CD4-positive, alpha-beta T cell treated with Interleukin-4 for 4 hours (primary cell): ENCODE measurements at regions not wholly inside any gene's neighbourhood (a gene's known extent, or its start where the extent isn't known, plus 50 kb on each side); places are given as distances from the start of the nearest gene placed in this dataset.
"Not testable (repeated sequence)": the region's sequence is repeated elsewhere in the genome, so short reads cannot be mapped to it uniquely, and the experiment has no call there.

Experiments used
- DNase-seq: peaks from one replicate; pipeline ENCODE4 v3.0.0-alpha.2; 2020

DNA sequence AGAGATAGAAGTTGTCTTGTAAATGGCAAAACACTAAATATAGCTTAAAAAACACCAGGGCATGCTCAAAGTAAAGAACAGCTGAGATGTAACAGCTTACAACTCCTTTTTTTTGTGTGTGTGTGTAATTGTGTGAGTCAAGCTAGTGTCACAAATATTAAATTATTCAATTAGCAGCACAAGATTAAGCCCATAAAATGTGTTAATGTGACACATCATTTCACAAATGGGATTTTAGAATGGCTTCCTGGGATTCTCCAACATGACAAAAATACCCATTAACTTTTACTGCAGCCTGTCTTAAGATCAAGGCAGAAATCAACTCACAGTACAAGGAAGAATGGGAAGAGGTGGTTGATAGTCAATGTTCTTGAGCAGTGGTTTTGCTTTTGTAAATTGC, 251.4 kb downstream of the KIF20B start:
- no peak for DNase-seq

GRCh38 chr10:89954061-89954460, 252.7 kb downstream of the KIF20B start:
- DNase-seq, result no peak

DNA sequence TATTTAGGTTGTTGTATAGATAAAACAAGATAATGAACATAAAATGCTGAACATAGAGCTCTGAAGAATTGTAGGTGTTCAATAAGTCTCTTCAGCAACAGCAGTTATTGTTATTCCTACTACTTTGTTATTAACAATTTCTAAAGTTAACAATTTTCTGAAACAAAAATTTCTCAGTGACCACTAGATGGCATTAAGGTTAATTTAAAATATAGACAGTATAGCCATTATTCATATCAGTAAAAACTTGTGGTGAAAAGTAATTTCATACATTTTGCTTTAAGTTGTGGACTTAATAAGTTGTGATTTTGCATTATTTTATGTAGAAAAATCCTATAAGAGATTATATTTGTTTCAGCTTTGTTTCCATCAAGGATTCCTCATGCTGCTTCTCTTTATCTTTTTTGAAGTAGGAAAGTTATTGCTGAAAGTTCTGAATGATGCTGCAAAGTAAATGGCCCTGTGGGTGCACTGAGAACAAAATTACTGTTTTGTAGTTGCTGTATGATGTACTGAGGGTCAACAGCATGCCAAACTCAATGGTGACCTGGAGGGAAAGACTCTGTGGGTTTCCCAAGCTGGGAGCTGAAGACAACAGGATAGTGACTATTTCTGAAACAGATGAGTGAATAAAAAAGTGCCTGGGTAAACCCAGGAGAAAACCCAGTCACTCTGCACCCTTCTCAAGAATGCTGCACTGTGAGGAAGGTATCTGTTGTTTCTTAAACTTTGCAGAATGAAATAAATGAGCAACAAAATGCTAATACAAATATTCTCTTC, 253.6 kb downstream of the KIF20B start:
- DNase-seq, result no peak

DNA sequence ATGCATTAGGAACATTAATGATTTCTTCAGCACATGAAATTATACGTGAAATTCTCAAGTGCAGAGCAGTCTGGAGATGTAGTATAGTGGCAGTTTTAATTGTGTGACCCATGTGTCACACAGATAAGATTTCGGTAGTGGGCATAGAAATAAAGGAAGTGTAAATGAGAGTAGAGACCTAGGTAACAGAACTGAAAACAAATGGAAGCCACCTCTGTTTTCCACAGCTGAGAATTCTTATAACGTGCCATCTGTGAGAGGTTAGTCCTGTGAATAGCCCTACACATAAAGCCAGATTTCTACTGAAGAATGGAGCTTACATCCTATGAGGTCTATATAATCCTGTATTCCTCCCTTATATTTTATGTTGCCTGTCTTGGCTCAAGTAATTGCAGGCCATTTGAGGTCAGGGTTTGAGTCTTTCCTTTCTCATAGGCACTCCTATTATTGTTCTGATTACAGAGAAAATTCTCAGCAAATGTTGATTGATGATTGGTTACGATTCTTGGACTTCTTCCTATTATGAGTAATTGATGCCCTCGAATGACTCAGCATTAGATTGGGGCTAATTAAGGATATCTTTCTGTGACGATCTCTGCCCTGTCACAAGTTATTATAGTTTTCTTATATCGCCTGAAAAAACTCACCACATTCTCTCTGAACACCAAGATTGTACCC, 258.2 kb downstream of the KIF20B start:
- no peak for DNase-seq

- no peak for DNase-seq
Observed at GRCh38 chr10:89963451-89964102, 262.2 kb downstream of the KIF20B start.

DNA sequence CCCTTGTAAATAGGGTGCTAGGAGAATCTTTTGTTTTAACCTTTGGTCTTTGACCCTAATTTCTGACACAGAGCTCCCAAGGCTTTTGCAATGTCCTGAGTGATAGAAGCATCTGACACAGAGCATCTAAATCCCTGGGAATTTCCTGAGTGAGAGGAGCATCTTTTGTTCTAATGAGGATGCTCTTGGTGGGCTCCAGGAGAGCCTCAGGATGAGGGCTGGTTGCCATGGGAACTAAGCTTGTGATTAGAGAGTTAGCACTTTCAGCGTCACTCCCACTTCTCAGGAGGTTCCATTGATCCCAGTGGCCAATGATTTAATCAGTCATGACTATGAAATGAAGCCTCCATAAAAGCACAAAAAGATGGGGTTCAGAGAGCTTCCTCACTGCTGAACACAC, 264.8 kb downstream of the KIF20B start:
- DNase-seq, result no peak

DNA sequence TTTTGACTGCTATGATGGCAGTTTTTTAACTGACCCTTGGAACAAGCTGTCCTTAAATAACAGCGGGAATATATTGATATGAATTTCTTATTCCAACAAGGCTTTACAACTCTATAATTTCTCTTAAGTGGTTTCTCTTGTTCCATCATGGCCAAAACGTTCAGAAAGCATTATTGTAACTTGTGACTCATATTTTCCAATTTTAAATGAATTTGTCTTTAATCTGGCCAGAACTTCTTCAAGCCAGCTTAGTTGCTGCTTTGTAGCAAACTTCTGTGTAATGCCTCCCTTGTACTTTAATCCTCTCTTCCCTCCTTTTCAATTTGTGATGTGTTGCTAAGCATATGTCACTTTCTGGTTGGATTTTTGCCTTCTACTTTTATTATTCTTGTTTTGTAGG, 271.9 kb downstream of the KIF20B start:
- no peak for DNase-seq

- no peak for DNase-seq
Observed at GRCh38 chr10:89975071-89975470, 273.7 kb downstream of the KIF20B start.

DNA sequence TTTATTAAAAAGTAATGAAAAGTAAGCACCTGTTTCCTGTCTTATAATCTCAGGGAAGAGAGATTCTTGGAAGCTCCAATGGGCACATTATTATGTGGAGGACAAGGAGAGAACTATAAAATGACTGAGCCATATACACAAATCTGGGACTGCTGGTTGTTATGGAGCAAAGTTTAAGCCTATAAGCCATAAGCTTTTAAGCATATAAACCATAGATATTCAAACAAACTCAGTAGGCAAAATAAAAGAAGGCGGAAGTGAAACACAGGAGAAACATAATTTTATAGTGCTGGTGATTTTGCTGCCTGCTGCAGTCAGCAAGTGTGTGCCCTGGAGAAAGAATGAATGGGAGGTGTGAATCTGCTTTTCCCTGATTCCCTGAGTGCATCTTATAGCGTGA, 274.4 kb downstream of the KIF20B start:
- DNase-seq, result no peak

DNA sequence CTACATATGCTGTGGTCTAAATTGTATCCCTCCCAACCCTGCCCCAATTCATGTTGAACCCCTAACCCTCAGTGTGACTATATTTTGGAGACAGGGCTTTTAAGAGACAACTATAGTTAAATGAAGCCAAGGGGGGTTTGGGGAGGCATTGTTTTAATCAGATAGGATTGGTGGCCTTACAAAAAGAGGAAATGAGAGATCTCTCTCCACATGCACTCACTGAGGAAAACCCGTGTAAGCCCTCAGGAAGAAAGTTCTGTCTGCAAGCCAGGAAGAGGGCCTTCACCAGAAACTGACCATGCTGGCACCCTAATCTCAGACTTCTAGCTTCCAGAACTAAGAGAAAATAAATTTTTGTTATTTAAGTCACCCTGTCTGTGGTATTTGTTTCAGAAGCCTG, 276.7 kb downstream of the KIF20B start:
- no peak for DNase-seq

GRCh38 chr10:89979726-89980125, 278.3 kb downstream of the KIF20B start:
- no peak for DNase-seq

DNA sequence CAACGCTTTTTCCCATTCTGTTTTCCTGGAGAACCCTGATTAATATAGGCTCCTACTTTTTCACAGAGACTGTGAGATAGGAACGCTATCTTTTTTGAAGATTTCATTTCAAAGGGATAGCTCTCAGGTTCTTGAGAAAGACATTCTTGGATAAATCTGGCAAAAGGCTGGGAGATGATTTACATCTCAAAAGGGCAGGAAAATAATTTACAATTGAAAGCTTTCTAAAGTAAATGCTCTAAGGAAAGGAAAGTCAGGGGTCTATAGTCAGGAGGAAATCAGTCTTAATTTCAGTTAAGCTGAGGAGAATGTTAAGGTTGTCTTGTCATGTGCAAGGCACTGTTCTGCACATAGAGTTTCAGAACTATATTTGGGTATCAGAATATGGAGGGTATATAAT, 278.8 kb downstream of the KIF20B start:
- DNase-seq, result no peak

DNA sequence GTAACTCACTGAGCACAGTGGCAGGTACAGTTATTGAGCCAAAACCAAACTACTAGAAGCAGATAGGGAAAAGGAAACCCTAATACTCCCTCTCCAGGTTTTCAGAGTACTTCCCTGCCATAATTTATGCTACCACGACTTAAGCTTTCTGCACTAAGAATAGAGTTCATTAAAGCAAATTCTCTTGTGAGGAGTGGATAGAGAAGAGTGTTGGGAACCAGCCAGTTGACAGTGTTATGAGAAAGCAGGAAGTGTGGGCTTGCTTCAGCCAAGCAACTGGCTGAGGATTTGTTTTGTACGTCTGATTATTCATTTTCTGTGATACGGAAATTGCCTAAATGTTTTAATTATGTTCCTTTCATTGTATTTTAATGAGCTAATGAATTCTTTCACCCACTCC, 280.5 kb downstream of the KIF20B start:
- DNase-seq, result no peak

DNA sequence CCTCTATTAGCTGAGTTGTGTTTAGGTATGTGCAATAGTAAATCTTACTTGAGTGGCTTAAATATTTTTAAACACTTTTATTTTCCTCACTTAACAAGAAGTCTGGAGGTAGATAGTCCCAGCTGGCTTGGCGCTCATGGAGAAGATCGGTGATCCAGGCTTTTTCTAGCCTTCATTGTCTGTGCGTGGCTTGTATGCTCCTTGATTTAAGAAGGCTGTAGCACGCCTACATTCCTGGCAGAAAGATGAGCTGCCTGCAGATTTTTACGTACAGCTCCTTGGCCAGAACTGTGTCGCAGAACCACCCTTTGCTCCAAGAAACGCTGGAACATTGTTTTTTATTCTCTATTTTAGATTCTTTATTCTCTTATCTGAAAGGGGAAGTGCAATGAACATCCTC, 284.1 kb downstream of the KIF20B start:
- DNase-seq, result no peak

DNA sequence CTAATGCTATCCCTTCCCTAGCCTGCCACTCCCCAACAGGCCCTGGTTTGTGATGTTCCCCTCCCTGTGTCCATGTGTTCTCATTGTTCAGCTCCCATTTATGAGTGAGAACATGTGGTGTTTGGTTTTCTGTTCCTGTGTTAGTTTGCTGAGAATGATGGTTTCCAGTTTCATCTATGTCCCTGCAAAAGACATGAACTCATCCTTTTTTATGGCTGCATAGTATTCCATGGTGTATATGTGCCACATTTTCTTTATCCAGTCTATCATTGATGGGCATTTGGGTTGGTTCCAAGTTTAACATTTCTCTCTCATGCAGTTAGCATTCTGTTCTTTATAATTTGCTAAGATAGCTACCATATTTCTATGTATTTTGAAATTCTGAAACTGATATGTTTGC, 287.0 kb downstream of the KIF20B start:
- DNase-seq, result not testable (repeated sequence)

- DNase-seq, result no peak
Observed at GRCh38 chr10:89992575-89992974, 291.2 kb downstream of the KIF20B start.

DNA sequence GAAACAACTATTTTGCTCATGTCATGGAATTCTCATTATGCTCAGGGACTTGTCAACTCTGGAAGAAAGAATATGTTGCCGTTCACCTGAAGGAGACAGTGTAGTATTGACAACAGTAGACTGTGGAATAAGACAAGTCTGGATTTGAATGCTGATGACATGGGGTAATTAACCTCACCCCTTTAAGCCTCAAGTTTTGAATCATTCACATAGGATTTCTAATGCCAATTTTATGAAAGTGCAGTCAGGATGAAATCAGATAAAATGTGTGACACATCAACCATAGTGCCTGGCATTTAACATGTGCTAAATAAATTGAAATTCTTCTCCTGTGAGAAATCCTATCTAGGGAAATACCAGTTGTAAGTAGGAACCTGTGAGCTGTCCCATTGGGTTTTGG, 305.8 kb downstream of the KIF20B start:
- no peak for DNase-seq

DNA sequence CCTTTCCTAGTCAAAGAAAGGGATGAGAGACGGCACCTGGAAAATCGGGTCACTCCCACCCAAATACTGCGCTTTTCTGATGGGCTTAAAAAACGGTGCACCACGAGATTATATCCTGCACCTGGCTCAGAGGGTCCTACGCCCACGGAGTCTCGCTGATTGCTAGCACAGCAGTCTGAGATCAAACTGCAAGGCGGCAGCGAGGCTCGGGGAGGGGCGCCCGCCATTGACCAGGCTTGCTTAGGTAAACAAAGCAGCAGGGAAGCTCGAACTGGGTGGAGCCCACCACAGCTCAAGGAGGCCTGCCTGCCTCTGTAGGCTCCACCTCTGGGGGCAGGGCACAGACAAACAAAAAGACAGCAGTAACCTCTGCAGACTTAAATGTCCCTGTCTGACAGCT, 309.9 kb downstream of the KIF20B start:
- DNase-seq, result not testable (repeated sequence)

DNA sequence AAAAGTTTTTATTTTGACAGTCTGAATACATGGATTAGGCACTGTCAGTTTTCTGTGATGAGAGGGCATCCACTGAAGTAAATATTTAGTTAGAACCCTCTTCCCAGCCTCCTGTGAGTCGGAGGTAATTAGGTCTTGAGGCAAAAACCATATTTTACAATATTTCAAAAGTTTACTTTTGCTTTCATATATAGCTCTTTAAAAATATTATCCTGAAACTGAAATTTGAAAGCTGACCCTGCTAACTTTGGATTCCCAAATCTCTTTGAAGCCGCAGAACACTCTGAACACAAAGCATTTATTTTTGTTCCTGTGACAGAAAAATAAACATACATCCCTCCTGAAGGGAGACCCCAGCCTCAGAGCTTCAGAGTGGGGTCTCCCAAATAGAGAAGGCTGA, 317.4 kb downstream of the KIF20B start:
- no peak for DNase-seq

- no peak for DNase-seq
Observed at GRCh38 chr10:90020506-90020905, 319.1 kb downstream of the KIF20B start.

DNA sequence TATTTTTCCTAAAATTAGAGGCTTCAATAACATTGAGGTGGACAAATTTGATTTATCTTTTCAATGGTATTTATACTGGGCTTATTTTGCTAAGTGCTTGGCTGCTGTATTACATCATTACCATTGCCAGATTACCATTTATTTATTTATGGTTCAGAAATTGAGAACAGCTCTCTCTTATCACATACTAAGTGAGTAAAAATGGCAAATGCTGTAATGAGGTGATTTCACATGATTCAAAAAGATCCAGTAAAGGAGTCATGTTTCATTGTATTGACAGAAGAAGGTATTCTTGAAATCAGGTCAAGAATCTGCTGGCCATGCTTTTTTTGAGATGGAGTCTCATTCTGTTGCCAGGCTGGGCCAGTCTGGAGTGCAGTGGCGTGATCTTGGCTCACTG, 322.6 kb downstream of the KIF20B start:
- DNase-seq, result no peak

GRCh38 chr10:90028312-90028711, 326.9 kb downstream of the KIF20B start:
- no peak for DNase-seq

GRCh38 chr10:90031776-90032175, 330.4 kb downstream of the KIF20B start:
- no peak for DNase-seq

GRCh38 chr10:90032519-90032918, 331.1 kb downstream of the KIF20B start:
- DNase-seq, result no peak
